Tibial artery (tissue), 4 donors: ENCODE measurements at regions not wholly inside any gene's neighbourhood (a gene's known extent, or its start where the extent isn't known, plus 50 kb on each side); places are given as distances from the start of the nearest gene placed in this dataset.

Experiments used
- DNase-seq, 2 donors: peaks; one replicate each; pipeline ENCODE4 v3.0.0-alpha.2; 2019
- H3K27ac ChIP-seq, 2 donors: fragments of 200-600 bp; sonication (generic) in 1 of 2; 1 replicate in 1 of 2; 2 replicates in 1 of 2; pipeline ENCODE4 v1.5.1; 2018 to 2019; ENCODE audit warnings: mild to moderate bottlenecking in 1 of 2
- H3K27me3 ChIP-seq, 2 donors: fragments of 200-600 bp; sonication (generic) in 1 of 2; one replicate each; pipeline versions ENCODE4 v1.5.1 to v1.6.0; 2016 to 2019
- H3K36me3 ChIP-seq, 3 donors: fragments of 200-600 bp; sonication (generic) in 2 of 3; one replicate each; pipeline ENCODE4 v1.5.1; 2016 to 2019; ENCODE audit warnings: mild to moderate bottlenecking in 2 of 3
- H3K4me1 ChIP-seq, 4 donors: fragments of 200-600 bp; sonication (generic) in 2 of 4; 1 replicate in 3 of 4; 2 replicates in 1 of 4; pipeline ENCODE4 v1.5.1; 2016 to 2019
- H3K4me3 ChIP-seq, 2 donors: fragments of 200-600 bp; sonication (generic) in 1 of 2; 1 replicate in 1 of 2; 2 replicates in 1 of 2; pipeline ENCODE4 v1.5.1; 2018 to 2019; ENCODE audit warnings: mild to moderate bottlenecking in 2 of 2
- H3K9me3 ChIP-seq, 3 donors: fragments of 200-600 bp; sonication (generic) in 1 of 3; one replicate each; pipeline ENCODE4 v1.5.1; 2016 to 2019
- intact Hi-C: fragments of 100-400 bp; cut with DNase I; formaldehyde crosslinking; loops from one replicate; pipeline ENCODE4 v1.15.0; 2023; ENCODE audit warnings: low total_unique reads
- TF ChIP-seq, protein P1 (sequence below), 2 experiments: fragments of 200-600 bp in 1 of 2; fragments of 450-650 bp in 1 of 2; IDR thresholded peaks; one replicate each; pipeline ENCODE4 v1.5.1; 2017 to 2019; ENCODE audit warnings: antibody characterized with exemption in 2 of 2, mild to moderate bottlenecking in 1 of 2, moderate library complexity in 1 of 2

DNA sequence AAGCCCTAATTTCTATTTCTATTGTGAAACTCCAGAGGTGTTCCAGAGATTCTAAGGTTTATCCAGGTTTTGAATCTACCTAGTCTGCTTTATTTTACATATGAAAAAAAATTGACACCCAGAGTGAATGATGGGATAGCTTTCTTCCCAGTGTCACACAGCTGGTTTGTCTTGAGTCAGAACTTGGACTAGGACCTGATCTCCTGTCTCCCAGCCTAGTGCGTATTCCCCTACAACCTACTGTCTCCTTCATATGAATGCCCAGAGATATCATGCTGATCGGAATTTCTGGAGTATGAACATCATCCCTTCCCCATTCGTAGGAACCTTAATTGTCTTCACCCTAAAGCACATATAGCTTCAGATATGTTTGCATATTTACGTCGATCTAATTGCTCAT is 524.2 kb downstream of the SPATA31D1 start:
- no peak for DNase-seq
- H3K27ac ChIP-seq = no peak overlapping the region
- no peaks in the 10 kb centered on the region for H3K9me3 ChIP-seq
- TF ChIP-seq, protein P1, sequence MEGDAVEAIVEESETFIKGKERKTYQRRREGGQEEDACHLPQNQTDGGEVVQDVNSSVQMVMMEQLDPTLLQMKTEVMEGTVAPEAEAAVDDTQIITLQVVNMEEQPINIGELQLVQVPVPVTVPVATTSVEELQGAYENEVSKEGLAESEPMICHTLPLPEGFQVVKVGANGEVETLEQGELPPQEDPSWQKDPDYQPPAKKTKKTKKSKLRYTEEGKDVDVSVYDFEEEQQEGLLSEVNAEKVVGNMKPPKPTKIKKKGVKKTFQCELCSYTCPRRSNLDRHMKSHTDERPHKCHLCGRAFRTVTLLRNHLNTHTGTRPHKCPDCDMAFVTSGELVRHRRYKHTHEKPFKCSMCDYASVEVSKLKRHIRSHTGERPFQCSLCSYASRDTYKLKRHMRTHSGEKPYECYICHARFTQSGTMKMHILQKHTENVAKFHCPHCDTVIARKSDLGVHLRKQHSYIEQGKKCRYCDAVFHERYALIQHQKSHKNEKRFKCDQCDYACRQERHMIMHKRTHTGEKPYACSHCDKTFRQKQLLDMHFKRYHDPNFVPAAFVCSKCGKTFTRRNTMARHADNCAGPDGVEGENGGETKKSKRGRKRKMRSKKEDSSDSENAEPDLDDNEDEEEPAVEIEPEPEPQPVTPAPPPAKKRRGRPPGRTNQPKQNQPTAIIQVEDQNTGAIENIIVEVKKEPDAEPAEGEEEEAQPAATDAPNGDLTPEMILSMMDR (IDR thresholded peaks at IDR 0.05) = no peak
- peaks cover 0 to 24% (median 8%) of the 10 kb centered on the region in 4 donors for H3K4me1 ChIP-seq
- H3K36me3 ChIP-seq = no peaks in the 10 kb centered on the region
- H3K4me3 ChIP-seq = no peak overlapping the region
- intact Hi-C loops = no loop called here
- no peaks in the 10 kb centered on the region for H3K27me3 ChIP-seq

DNA sequence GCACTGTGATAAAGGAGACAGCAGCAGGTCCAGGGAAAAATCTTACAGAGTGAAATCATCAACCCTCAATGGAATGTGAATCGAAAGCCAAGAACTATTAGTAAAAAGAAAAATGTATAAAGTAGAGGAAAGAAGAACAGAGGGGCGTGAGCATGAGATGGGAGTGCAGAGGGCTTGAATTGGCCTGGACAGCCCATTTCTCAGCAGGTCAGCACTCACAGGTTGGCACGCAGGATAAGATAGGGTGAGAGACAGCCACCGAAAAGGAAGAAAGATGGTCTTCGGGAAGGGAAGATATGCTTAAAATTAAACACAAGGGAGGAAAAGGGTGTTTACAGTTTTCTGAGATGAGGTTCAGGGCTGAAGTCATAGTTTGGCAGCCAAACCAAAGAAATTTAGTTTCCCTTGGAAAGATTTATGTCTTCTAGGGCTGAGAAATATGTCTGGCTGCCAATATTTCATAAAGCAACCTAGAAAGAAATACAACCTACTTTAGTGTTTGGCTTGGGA is 524.7 kb downstream of the SPATA31D1 start:
- Histone ChIP-seq H3K4me1 (peaks cover 0 to 24% (median 8%) of the 10 kb centered on the region in 4 donors), H3K27ac (peak overlapping the region in 1 of 2 donors; percentile 1), H3K36me3 (no peaks in the 10 kb centered on the region), H3K27me3 (no peaks in the 10 kb centered on the region), H3K9me3 (no peaks in the 10 kb centered on the region), H3K4me3 (no peak overlapping the region)
- intact Hi-C loops = no loop called here
- TF ChIP-seq, protein P1 (IDR thresholded peaks at IDR 0.05) = no peak
- DNase-seq = no peak

DNA sequence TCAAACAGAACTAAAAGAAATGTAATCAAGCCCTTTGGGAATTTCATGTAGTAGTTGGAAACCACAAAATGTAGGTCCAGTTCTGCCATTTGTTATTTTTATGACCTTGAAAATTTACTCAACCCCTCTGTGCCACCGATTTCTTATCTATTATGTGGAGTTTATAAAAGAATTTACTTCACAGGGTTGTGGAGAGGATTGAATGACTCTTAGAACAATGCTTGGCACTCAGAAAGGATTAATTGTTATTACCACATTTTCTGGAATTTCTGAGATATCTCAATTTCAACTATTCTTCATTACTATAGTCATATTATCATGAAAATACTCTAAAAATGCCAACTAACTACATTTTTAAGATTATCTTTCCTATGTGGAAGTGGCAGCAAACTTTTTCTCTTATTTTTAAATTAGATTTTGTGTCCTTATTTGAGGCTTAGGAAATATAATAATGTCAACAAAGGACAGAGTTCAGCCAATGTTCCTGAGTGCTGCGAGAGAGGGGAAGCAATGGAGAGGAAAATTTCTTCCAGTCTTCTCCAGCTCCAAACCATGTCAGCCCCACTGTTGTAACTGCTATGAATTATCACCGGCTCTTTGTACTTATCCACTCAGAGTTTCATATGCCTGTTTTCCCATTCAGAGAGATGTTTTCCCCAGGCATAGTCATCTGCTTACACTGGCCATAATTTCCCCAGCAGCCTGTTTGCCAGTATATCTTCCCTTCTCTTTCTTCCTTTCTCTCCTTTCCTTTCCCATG is 525.6 kb downstream of the SPATA31D1 start:
- no peak for DNase-seq
- Histone ChIP-seq H3K4me1 (peaks cover 0 to 24% (median 8%) of the 10 kb centered on the region in 4 donors), H3K4me3 (no peak overlapping the region), H3K27ac (no peak overlapping the region), H3K27me3 (no peaks in the 10 kb centered on the region), H3K9me3 (no peaks in the 10 kb centered on the region), H3K36me3 (no peaks in the 10 kb centered on the region)
- intact Hi-C loops = no loop called here
- TF ChIP-seq, protein P1 (IDR thresholded peaks at IDR 0.05) = no peak

DNA sequence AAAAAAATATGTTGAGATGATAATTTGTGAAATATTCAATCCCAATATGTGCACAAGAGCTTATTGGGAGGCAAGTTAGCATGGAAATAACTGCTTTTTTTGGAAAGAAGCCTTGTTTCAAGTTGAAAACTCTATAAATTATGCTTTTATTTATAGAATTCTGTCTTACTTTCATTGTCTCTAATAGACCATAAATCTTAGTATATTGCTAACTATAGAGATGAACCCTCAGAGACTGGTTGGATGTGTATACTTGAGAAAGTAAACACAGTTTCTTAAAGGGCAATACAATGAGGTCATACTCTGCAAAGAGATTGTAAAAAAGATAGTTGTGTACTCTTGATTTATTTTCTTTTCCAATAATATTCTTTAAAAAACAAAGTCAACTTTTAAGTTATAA is 530.3 kb downstream of the SPATA31D1 start:
- intact Hi-C loops = no loop called here
- Histone ChIP-seq H3K9me3 (no peaks in the 10 kb centered on the region), H3K4me1 (peaks cover 0 to 12% (median under 1%) of the 10 kb centered on the region in 4 donors), H3K4me3 (no peak overlapping the region), H3K27me3 (no peaks in the 10 kb centered on the region), H3K36me3 (no peaks in the 10 kb centered on the region), H3K27ac (no peak overlapping the region)
- DNase-seq = no peak
- TF ChIP-seq, protein P1 (IDR thresholded peaks at IDR 0.05) = no peak

DNA sequence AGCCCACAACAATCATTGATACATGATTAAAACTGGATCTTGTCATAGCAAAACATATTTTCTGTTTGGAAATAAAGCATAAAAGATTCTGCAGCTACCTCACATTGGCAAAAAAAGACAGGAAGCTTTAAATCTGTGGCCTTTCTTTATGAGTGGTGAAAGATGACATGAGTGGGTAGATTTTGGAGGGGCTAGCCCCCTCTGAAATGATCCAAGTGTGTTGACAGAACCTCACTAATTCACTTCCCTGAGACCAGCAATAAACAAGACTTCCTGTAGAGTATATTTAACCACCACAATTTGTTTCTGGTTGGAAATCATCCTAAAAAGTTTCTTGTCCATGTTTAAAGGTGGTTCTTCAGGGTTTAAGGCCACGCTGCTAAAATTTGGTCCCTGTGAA is 530.8 kb downstream of the SPATA31D1 start:
- no peak overlapping the region for H3K4me3 ChIP-seq
- peaks cover 0 to 7% (median 0%) of the 10 kb centered on the region in 4 donors for H3K4me1 ChIP-seq
- intact Hi-C loops = no loop called here
- no peaks in the 10 kb centered on the region for H3K9me3 ChIP-seq
- TF ChIP-seq, protein P1 (IDR thresholded peaks at IDR 0.05) = no peak
- H3K27me3 ChIP-seq = no peaks in the 10 kb centered on the region
- H3K27ac ChIP-seq = no peak overlapping the region
- DNase-seq = no peak
- no peaks in the 10 kb centered on the region for H3K36me3 ChIP-seq
